ENCODE measurements at regions not wholly inside any gene's neighbourhood (a gene's known extent, or its start where the extent isn't known, plus 50 kb on each side); places are given as distances from the start of the nearest gene placed in this dataset.

DNA sequence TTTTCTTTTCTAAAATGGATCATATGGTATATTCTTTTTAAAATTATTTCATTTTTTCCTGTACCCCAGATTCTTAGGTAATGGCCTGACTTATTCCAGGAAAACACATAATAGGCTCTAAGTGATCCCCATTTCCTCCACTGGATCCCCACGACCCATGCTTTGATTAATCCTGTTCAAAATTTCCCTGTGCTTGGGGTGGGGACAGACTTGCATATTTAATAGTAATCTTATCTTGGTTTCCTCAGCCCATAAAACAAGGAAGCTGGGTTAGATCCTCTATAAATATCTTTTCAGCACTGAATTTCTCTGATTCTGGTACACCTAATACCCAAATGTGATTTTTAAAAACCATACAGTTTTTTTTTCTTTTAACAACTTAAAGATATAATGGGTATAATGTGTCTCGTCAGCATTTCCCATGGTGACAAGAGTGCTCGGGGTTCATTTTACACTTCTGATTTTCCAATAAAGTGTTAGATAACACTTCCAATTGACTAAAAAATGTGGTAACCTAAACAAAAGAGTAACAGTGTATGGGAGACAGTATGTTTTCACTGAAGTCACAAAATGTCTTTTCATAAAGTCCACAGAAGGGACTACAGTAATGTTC, 693.5 kb upstream of the TENM3 start:
- TF ChIP-seq POLR2A (IDR thresholded peaks at IDR 0.05): no peak
- TF ChIP-seq, protein P1, sequence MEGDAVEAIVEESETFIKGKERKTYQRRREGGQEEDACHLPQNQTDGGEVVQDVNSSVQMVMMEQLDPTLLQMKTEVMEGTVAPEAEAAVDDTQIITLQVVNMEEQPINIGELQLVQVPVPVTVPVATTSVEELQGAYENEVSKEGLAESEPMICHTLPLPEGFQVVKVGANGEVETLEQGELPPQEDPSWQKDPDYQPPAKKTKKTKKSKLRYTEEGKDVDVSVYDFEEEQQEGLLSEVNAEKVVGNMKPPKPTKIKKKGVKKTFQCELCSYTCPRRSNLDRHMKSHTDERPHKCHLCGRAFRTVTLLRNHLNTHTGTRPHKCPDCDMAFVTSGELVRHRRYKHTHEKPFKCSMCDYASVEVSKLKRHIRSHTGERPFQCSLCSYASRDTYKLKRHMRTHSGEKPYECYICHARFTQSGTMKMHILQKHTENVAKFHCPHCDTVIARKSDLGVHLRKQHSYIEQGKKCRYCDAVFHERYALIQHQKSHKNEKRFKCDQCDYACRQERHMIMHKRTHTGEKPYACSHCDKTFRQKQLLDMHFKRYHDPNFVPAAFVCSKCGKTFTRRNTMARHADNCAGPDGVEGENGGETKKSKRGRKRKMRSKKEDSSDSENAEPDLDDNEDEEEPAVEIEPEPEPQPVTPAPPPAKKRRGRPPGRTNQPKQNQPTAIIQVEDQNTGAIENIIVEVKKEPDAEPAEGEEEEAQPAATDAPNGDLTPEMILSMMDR (IDR thresholded peaks at IDR 0.05): no peak
